22Rv1 (cell line): ENCODE measurements at regions not wholly inside any gene's neighbourhood (a gene's known extent, or its start where the extent isn't known, plus 50 kb on each side); places are given as distances from the start of the nearest gene placed in this dataset.

Source experiments
- CTCF ChIP-seq: fragments of 450-650 bp; IDR thresholded peaks from 2 replicates; pipeline ENCODE4 v1.5.1; 2017; ENCODE audit warnings: mild to moderate bottlenecking
- ZFX ChIP-seq: fragments of 450-650 bp; IDR thresholded peaks from 2 replicates; pipeline ENCODE4 v1.6.1; 2017; ENCODE audit warnings: antibody characterized with exemption, borderline replicate concordance

GRCh38 chr1:3968851-3969250, 68.8 kb upstream of the C1orf174 start:
- TF ChIP-seq CTCF (no peak), ZFX (no peak)
